Hindlimb muscle (tissue), 1 donor: ENCODE measurements at regions not wholly inside any gene's neighbourhood (a gene's known extent, or its start where the extent isn't known, plus 50 kb on each side); places are given as distances from the start of the nearest gene placed in this dataset.
A peak's percentile ranks its signal among the peaks of the same experiment; 100 is the strongest.
"Not testable (repeated sequence)": the region's sequence is repeated elsewhere in the genome, so short reads cannot be mapped to it uniquely, and the experiment has no call there.

ENCODE experiments used
- DNase-seq: peaks from one replicate; pipeline ENCODE4 v3.0.0-alpha.2; 2013

DNA sequence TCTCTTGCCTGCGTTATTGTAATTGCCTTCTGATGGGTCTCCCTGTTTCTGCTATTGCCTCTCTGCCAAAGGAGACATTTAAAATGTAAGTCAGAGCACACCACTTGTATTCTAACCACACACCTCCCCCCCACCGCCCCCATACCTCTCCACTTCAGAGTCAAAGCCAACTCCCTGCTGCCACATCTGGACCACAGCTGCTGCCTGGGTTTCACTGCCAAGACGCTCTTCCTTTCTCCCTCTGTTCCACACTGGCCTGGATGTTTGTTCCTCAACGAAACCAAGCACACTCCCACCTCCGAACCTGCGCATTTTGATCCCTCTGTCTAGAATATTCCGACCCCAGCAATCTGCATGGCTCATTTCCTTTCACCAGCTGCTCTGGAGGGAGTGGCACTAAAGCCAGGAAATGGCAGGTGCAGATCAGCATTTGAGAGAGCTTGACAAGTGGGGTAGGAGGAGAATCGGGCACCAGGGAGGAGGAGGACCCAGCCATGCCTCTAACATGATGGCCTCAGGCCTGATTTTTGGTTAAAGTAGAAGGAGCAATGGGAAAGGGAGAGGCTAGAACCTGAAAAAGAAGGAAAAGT, 92.4 kb upstream of the HS3ST2 start:
- peak; percentile 12 for DNase-seq

DNA sequence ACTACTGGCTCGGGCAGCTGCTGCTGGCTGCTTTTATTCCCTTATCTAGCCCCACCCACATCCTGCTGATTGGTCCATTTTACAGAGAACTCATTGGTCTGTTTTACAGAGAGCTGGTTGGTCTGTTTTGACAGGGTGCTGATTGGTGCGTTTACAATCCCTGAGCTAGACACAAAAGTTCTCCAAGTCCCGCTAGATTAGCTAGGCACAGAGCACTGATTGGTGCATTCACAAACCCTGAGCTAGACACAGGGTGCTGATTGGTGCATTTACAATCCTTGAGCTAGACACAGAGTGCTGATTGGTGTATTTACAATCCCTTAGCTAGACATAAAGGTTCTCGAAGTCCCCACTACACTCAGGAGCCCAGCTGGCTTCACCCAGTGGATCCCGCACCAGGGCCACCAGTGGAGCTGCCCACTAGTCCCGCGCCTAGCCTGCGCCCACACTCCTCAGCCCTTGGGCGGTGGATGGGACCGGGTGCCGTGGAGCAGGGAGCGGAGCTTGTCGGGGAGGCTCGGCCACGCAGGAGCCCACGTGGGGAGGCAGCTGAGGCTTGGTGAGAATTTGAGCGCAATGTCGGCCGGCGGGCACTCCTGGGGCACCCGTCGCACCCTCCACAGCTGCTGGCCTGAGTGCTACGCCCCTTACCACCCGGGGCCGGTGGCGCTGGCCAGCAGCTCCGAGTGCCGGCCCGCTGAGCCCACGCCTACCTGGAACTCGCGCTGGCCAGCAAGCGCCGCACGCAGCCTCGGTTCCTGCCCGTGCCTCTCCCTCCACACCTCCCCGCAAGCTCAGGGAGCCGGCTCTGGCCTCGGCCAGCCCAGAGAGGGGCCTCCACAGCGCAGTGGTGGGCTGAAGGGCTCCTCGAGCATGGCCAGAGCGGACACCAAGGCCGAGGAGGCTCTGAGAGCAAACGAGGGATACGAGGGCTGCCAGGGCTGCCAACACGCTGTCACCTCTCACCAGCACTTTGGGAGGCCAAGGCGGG, 91.1 kb upstream of the HS3ST2 start:
- not testable (repeated sequence) for DNase-seq

DNA sequence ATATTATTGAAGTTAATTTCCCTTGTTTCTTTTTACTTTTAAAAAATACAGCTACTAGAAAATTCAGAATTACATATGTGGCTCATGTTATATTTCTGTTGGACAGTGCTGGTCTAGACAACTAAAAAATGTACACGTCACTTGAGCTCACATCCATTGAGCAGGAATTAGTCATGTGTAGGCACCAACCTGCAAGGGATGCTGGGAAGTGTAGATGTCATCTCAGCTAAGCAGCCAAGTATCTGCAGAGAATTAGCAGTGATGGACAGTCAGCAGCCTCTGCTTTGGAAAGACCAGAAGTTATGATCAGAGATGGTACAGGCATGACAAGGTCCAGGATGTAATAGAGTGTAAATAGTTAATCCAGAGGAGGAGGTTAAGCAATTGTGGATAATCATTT, 87.1 kb upstream of the HS3ST2 start:
- no peak for DNase-seq

DNA sequence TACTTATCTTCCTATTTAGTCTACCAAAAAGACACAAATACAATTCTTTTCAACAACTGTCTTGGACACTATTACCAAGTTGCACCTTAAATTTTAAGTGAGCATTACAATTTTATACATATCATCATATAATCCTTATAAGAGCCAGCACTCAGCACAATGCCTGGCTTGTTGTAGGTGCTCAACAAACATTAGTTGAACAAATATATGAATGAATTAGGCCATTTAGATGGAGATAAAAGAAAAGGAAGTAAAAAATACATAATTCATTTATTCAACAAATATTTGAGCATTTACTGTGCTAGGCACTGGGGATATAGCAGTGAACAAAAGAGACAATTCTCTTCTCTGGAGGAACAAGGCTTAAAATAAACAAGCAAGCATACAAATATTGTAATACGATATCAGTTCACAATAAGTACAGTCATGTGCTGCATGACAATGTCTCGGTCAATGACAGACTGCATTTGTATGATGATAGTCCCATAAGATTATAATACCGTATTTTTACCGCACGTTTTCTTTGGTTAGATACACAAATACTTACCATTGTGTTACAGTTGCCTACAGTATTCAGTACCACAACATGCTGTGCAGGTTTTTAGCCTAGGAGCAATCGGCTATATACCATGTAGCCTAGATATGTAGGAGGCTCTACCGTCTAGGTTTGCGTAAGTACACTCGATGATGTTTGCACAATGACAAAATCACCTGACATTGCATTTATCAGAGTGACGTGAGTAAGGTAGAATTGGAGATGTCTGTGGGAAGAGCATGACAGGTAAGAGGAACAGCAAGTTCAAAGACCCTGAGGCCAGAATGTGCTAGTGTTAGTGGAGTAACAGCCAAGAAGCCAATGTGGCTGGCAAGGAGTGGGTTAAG, 86.4 kb upstream of the HS3ST2 start:
- no peak for DNase-seq

DNA sequence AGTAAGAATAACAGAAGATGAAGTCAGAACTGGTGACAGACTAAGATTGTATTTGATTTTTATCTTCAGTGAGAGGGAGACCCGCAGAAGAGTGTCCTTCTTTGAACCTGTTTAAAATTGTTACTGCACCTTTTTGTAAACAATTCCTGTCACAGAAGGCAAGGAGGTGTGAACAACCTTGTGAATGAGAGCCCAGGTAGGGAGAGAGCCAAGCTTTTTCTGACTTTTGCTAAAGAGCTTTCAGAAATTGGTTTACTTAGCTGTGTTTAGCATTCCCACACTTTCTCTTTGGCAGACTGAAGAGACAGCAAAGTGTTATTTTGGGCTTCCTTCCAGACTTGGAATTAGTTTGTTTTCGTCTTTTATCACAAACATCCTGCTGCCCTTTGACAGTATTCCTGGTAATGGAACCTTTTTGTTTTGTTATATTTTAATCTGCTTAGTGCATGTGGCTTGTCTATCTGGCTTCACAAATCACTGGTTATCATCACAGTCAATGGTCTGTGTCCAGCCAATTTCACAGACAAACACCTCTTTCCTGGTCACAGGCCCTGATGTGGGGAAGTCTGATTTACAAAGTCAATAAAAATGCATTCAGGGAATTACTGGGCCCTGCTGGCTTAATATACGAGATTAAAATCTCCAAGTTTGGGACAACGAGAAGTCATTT, 85.7 kb upstream of the HS3ST2 start:
- no peak for DNase-seq

DNA sequence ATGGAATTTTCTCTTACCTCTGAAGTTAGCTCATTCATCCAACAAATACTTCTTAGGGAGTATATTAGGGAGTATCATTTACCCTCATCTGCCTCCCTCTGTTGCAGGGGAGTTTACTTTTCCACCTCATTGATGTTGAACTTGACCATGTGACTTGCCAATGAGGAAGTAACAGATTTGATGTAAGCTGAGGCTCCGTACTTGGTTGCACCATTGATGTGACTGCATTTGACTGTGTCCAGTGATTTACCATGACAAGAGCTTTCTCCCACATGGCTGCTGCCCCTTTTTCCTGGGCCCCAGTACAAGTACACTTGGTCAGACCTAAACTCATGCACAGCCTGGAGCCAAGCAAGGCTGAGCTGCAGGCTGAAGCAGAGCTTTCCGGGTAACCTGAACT, 81.6 kb upstream of the HS3ST2 start:
- no peak for DNase-seq

DNA sequence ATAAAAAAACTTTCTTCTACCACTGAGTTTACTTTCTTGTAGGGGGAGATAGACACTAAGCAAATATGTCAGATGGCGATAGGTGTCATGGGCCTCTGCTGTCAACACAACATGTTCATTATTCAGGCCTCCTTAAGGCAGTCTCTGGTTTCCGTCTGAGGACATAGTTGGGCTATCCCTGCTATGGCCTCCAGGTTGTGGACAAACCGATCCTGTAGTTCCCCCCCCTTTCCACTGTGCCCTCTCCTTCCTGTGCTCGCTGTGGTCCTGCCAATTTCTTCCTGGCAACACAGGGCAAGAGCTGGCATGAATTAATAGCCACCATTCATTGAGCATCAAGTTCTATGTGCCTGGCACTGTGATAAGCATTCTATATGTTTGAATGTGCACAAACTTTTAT, 81.0 kb upstream of the HS3ST2 start:
- DNase-seq: no peak

DNA sequence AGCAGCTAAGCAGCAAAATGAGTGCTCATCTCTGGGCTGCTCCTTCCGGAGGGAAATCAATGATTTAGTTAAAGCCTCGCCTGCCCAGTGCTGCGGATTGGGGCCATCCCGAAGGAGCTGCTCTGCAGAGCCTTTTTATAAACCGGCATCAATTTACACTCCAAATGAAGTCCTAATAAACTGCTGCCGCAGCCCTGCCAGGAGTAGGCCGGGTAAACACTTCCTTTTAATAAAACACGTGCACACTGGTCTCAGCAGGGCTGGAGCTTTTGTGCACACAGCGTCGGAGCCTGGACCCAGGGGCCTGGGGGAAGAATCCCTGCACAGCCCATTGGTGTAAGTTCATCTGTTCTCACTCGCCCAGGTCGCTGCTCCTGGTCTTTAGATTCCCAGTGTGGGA, 79.6 kb upstream of the HS3ST2 start:
- DNase-seq: no peak

DNA sequence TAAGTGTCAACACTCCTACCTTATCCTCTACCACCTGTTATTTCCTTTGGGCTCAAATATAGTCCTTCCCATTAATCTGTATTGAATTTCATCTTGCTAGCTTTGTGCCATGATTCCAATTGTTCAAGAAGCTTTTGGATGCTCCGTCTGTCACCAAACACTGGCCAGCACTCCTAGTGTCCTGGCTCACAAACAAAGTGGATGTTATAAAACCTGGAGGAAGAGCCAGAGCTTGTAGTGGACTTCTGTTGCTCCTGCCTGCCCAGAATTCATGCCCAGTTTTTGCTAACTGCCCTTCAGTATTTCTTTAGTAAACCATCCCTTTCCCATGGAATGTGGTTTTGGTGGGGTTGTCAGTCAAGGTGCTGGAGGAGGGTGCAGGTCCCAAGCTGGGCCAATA, 77.2 kb upstream of the HS3ST2 start:
- DNase-seq: no peak

DNA sequence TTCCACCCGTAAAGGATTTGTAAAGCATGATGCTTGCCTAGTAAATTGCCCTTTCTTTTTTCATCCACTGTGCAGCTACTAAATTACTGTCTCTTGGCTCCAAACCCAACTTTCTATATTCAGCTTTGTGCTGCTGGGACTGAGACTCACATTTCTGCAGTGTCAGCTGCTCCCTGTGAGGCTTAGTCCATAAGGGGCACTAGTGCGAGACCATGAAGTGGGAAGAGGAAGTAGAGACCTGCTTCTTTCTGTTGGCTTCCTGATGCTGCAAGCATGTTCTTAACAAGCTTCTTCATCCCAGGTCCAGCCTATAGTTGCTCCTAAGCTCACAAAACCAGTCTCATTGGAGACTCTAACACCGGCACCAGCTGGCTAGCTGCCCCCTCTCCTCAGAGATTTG, 74.9 kb upstream of the HS3ST2 start:
- DNase-seq: no peak

DNA sequence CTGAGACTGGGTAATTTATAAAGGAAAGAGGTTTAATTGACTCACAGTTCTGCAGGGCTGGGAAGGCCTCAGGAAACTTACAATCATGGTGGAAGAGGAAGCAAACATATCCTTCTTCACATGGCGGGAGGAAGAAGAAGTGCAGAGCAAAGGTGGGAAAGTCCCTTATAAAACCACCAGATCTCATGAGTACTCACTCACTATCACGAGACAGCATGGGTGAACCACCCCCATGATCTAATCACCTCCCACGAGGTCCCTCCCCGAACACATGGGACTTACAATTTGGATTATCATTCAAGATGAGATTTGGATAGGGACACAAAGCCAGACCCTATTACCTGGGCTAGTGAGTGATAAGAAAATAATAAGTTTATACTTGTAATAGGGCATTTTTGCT, 70.6 kb upstream of the HS3ST2 start:
- no peak for DNase-seq

DNA sequence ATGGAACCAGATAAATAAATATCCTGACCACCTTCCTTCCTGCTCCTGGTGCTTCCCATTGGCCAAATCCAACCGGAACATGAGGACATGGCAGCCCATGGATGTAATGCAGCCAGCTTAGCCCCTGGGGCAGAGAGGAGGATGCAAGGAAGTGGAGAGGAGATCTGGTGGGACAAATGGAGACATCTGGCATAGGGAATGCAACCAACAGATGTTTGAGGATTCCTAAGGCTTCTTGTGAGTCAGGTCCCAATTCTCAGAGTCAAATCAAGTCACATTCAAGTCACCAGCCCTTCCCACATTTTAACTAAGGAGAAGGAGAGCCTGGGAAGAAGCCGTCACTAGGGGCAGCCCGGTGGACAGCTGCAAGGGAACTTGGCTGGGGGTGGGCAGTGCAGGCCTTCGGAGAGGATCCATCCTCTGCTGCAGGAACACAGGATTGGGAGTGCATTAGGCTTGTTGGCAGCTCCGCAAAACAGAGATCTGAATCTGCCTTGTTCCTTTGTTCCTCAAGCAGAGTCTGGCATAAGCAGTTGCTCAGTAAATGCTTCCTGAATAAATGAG, 62.8 kb upstream of the HS3ST2 start:
- DNase-seq: no peak

DNA sequence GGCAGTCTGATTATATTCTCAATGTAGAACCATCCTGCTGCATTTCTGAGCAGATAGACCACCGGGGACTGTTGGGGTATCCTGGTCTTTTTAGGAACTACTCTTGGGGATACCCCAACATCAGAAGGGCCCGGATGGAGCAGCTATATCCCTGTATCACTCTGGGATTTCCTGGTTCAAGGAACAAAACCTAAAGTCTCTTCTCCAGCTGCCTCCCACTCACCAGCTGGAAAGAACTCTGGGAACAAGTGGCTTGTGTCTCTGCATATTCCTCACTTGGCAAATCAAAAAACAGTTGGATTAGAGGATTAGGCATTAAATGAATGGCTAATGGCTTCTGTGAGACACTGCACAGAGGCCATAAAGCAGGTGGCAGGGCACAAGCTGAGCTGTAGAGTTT, 62.3 kb upstream of the HS3ST2 start:
- no peak for DNase-seq

DNA sequence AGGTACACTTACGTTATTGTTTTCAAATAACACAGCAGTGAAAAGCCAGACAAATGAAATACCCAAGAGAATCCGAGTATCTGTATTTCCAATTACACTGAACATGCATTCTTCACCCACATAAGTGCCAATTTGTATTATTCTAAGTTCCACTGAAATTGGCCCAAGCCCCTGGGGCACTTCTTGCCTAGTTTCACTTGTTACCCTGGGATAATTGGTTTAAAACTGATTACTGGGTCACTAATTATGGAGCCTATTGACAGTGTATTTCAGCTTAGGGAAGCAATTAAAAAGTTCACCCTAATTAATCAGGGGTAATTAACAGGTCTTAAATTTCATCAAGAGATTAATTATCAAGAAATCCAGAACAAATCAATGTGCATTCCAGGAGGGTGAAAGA, 60.5 kb upstream of the HS3ST2 start:
- no peak for DNase-seq

DNA sequence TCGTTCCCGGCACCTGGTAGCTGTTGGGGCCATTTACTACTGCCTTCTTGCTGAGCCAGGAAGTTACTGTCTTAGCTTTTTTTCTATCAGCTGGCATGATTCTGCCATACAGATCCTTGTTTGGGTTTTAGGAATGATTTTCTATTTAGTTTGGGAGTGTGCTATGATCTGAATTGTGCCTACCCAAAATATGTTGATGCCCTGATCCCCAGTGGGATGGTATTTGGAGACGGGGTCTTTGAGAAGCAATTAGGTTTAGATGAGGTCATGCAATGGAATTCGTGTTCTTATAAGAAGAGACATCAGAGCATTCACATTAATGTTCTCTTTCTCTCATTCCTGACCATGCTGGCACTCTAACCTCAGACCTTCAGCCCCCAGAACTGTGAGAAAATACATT, 59.4 kb upstream of the HS3ST2 start:
- DNase-seq: no peak

DNA sequence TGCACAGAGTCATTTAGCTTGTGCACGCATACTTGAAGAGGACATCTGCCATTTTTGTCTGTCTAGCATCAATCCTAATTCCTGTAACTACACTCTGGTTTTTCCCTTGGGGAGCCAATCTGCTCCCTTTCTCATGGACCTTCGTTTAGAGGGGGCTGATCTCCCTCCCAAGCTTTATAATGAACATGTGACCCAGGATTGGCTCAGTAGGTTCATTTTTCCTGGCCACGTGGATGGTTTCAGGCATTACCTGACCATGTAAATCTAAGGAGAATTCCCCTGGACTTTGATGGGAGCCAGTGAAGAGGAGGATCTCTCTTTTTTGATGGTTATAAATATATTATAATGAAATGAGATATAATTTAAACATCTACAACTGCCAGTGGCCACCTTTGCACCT, 56.8 kb upstream of the HS3ST2 start:
- no peak for DNase-seq

DNA sequence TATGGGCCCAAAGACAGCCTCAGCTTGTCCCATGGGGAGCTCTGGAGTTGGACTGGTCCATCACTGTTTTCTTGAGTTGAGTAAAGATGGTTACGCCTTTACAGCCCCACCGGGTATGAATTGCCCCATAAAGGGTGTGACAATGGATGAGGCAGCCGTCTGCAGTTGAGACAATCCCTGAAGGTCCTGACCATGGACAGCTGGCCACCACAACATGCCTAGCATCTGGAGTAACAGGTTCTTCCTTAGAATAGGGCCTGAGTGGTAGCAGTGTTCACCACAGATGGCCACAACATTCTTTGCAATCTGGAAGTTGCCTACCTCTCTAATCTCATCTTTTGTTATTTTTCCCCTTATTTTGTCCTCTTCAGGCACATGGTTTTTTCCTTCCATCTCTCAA, 51.5 kb upstream of the HS3ST2 start:
- DNase-seq: no peak

DNA sequence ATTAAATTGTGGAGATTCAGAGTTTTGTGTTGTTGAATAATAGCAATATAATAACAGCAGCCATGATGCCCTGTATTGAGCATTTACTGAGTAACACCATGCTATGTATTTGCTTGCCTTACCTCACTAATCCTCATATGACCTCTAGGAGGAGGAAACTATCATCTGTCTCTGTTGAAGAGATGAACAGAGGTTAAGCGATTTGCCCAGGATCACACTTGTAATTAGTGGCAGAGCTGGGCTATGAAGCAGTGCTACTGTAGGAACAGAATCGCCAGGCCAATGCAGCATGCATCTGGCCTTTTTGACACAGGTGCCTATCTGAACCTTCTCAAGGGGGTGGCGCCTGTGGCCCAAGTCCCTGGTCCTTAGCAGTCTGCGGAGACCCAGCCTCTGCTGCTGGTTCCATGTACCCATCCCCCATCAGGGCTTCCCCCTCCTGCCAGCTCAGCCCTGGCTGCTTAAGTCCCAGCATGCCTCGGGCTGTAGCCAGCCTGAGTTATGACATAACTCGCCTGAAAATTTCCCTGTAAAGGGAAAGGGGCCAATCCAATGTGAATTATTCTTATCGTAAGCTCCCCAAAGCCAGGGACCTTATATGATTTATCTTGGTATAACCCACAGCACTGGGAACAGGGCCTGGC, 50.4 kb upstream of the HS3ST2 start:
- DNase-seq: no peak
